GM23338 (cell line): ENCODE measurements at regions not wholly inside any gene's neighbourhood (a gene's known extent, or its start where the extent isn't known, plus 50 kb on each side); places are given as distances from the start of the nearest gene placed in this dataset.

Experiments
- CTCF ChIP-seq, 2 experiments: fragments of 200-600 bp in 1 of 2; sonication (generic) in 1 of 2; conservative IDR thresholded peaks; 2 replicates each; pipeline versions ENCODE4 v1.5.1 to v1.6.1; 2016 to 2017; ENCODE audit warnings: antibody characterized with exemption in 2 of 2, low read depth in 2 of 2, mild to moderate bottlenecking in 2 of 2, moderate library complexity in 1 of 2
- EZH2 ChIP-seq: fragments of 200-600 bp; sonication (generic); IDR thresholded peaks from one replicate; pipeline ENCODE4 v1.8.0; 2017; ENCODE audit warnings: antibody characterized with exemption, mild to moderate bottlenecking, low read depth; ENCODE audit not compliant: unreplicated experiment
- EZH2phosphoT487 ChIP-seq: fragments of 200-600 bp; sonication (generic); IDR thresholded peaks from one replicate; pipeline ENCODE4 v1.8.1; 2018; ENCODE audit warnings: antibody characterized with exemption; ENCODE audit not compliant: unreplicated experiment
- NANOG ChIP-seq: IDR thresholded peaks from 2 replicates; pipeline ENCODE4 v1.6.1; 2016; ENCODE audit warnings: antibody characterized with exemption, borderline replicate concordance
- POLR2AphosphoS5 ChIP-seq: IDR thresholded peaks from 2 replicates; pipeline ENCODE4 v1.6.1; 2016; ENCODE audit warnings: antibody characterized with exemption, low read depth
- REST ChIP-seq: IDR thresholded peaks from one replicate; pipeline ENCODE4 v1.6.1; 2018; ENCODE audit warnings: antibody characterized with exemption; ENCODE audit not compliant: unreplicated experiment
- ZNF114 ChIP-seq: fragments of 250-450 bp; sonication (Bioruptor Pico); IDR thresholded peaks from 2 replicates; pipeline ENCODE4 v1.5.0; 2020; ENCODE audit warnings: mild to moderate bottlenecking, moderate library complexity

GRCh38 chr7:24102988-24103387 lies 181.0 kb upstream of the NPY start:
- TF ChIP-seq EZH2 (no peak), CTCF (conservative IDR thresholded peaks at IDR 0.05; ENCODE audit: low read depth in 2 of 2) (no peak), REST (no peak), POLR2AphosphoS5 (no peak), NANOG (no peak), ZNF114 (no peak), EZH2phosphoT487 (no peak)
